ENCODE measurements at regions not wholly inside any gene's neighbourhood (a gene's known extent, or its start where the extent isn't known, plus 50 kb on each side); places are given as distances from the start of the nearest gene placed in this dataset.

GRCh38 chr5:172586125-172587060 lies 54.7 kb upstream of the NEURL1B start:
- no peaks in the 10 kb centered on the region for H3K36me3 ChIP-seq (ENCODE audit: insufficient read depth, low read length)
- H2AFZ ChIP-seq (ENCODE audit: low read depth, low read length): no peak overlapping the region

More at GRCh38 chr5:172586125-172587060, 54.7 kb upstream of the NEURL1B start:
- TF ChIP-seq POLR2AphosphoS5 (IDR thresholded peaks at IDR 0.05) (no peak), EZH2 (IDR thresholded peaks at IDR 0.05; ENCODE audit: borderline replicate concordance, insufficient read depth, low read length, poor library complexity, severe bottlenecking) (no peak), TAF1 (IDR thresholded peaks at IDR 0.05; ENCODE audit: low read depth) (no peak), RAD21 (conservative IDR thresholded peaks at IDR 0.05) (no peak), SMC3 (conservative IDR thresholded peaks at IDR 0.05; ENCODE audit: poor library complexity) (no peak), MXI1 (conservative IDR thresholded peaks at IDR 0.05; ENCODE audit: poor library complexity, severe bottlenecking) (no peak), REST (IDR thresholded peaks at IDR 0.05; ENCODE audit: borderline replicate concordance) (no peak), EP300 (conservative IDR thresholded peaks at IDR 0.05; ENCODE audit: poor library complexity, severe bottlenecking) (no peak), CTCF (IDR thresholded peaks at IDR 0.05; ENCODE audit: poor library complexity, severe bottlenecking) (no peak)
- H3F3A ChIP-seq (ENCODE audit: insufficient read depth, low read length, poor library complexity, severe bottlenecking): no peaks in the 10 kb centered on the region
- H4K20me1 ChIP-seq (ENCODE audit: insufficient read depth): no peaks in the 10 kb centered on the region
- H3K9ac ChIP-seq (ENCODE audit: low read length): no peak overlapping the region
- H3K9me2 ChIP-seq (ENCODE audit: insufficient read depth, low read length): no peaks in the 10 kb centered on the region
- no peaks in the 10 kb centered on the region for H3K79me2 ChIP-seq (replicated peaks; ENCODE audit: insufficient read depth, low read length)
- H3K4me2 ChIP-seq (ENCODE audit: low read length): no peak overlapping the region
- H3K27me3 ChIP-seq (ENCODE audit: insufficient read depth, low read depth, low read length): no peaks in the 10 kb centered on the region
- H3K27ac ChIP-seq (ENCODE audit: low read length): no peak overlapping the region
- no peaks in the 10 kb centered on the region for H3K9me3 ChIP-seq (ENCODE audit: low read length)
- H3K4me3 ChIP-seq (ENCODE audit: low read length): no peak overlapping the region

Measured in neural cell (in vitro differentiated cells).